PC-3 (cell line): ENCODE measurements at regions not wholly inside any gene's neighbourhood (a gene's known extent, or its start where the extent isn't known, plus 50 kb on each side); places are given as distances from the start of the nearest gene placed in this dataset.

Source experiments
- ATAC-seq: fragments of 200-7000 bp; cut with Tn5 transposase; 2 replicates; pipeline ENCODE4 v1.9.1; 2020; ENCODE audit warnings: mild to moderate bottlenecking, moderate library complexity
- BruUV-seq: library from RNA; stranded (reverse); fragments of 400-500 nt; replicated peaks from 2 replicates; lab custom pipeline; 2021; lab: Mats Ljungman, UMichigan
- CTCF ChIA-PET: fragments of 300-600 bp; sonication (Branson Sonifier 250); formaldehyde crosslinking; loops from one replicate; lab custom pipeline; 2022; ENCODE audit warnings: antibody characterized with exemption; lab: Charles Lee
- POLR2A ChIA-PET: fragments of 300-600 bp; sonication (Branson Sonifier 250); formaldehyde crosslinking; loops from one replicate; lab custom pipeline; 2022; ENCODE audit warnings: antibody characterized with exemption; ENCODE audit not compliant: unreplicated experiment; lab: Charles Lee
- DNase-seq: peaks from one replicate; pipeline ENCODE4 v3.0.0-alpha.2; 2015
- H2AFZ ChIP-seq: fragments of 300-600 bp; sonication (generic); 2 replicates; pipeline ENCODE4 v1.6.0; 2016; ENCODE audit warnings: antibody characterized with exemption, low read length
- H3F3A ChIP-seq: fragments of 300-600 bp; sonication (generic); one replicate; pipeline ENCODE4 v1.6.0; 2017; ENCODE audit warnings: antibody characterized with exemption, low read length, control low read depth, mild to moderate bottlenecking; ENCODE audit not compliant: unreplicated experiment
- H3K27ac ChIP-seq: fragments of 300-600 bp; sonication (generic); 2 replicates; pipeline ENCODE4 v1.5.1; 2016; ENCODE audit warnings: mild to moderate bottlenecking, low read length
- H3K27me3 ChIP-seq: fragments of 300-600 bp; sonication (generic); 2 replicates; pipeline ENCODE4 v1.6.1; 2016; ENCODE audit warnings: low read length, mixed read lengths
- H3K36me3 ChIP-seq: fragments of 300-600 bp; sonication (generic); 2 replicates; pipeline ENCODE4 v1.6.1; 2016; ENCODE audit warnings: low read depth, mixed run types, low read length, mixed read lengths
- H3K4me1 ChIP-seq: fragments of 300-600 bp; sonication (generic); 2 replicates; pipeline ENCODE4 v1.5.1; 2016; ENCODE audit warnings: low read length; ENCODE audit not compliant: insufficient read depth
- H3K4me2 ChIP-seq: fragments of 300-600 bp; sonication (generic); 2 replicates; pipeline ENCODE4 v1.6.0; 2016; ENCODE audit warnings: low read length
- H3K4me3 ChIP-seq: fragments of 300-600 bp; sonication (generic); 2 replicates; pipeline ENCODE4 v1.5.1; 2016; ENCODE audit warnings: mild to moderate bottlenecking, low read length, mixed read lengths
- H3K79me2 ChIP-seq: fragments of 300-600 bp; sonication (generic); 2 replicates; pipeline ENCODE4 v1.6.1; 2017; ENCODE audit warnings: low read length, mixed read lengths
- H3K9ac ChIP-seq: fragments of 300-600 bp; sonication (generic); 2 replicates; pipeline ENCODE4 v1.6.0; 2016; ENCODE audit warnings: mild to moderate bottlenecking, low read length
- H3K9me2 ChIP-seq: fragments of 300-600 bp; sonication (generic); replicated peaks from 2 replicates; pipeline ENCODE4 v1.6.1; 2016; ENCODE audit warnings: mixed run types, low read length, mixed read lengths
- H3K9me3 ChIP-seq: fragments of 300-600 bp; sonication (generic); 2 replicates; pipeline ENCODE4 v1.6.1; 2016; ENCODE audit warnings: low read length, mixed read lengths
- H4K20me1 ChIP-seq: fragments of 300-600 bp; sonication (generic); 2 replicates; pipeline ENCODE4 v1.6.1; 2016; ENCODE audit warnings: low read length, mixed read lengths
- EZH2 ChIP-seq: fragments of 300-600 bp; sonication (generic); IDR thresholded peaks from one replicate; pipeline ENCODE4 v1.6.1; 2017; ENCODE audit warnings: antibody characterized with exemption, mild to moderate bottlenecking, low read length; ENCODE audit not compliant: unreplicated experiment
- EZH2phosphoT487 ChIP-seq: fragments of 300-600 bp; sonication (generic); IDR thresholded peaks from 2 replicates; pipeline ENCODE4 v1.6.1; 2018; ENCODE audit warnings: mild to moderate bottlenecking, antibody characterized with exemption, low read length, borderline replicate concordance
- intact Hi-C: fragments of 100-400 bp; cut with micrococcal nuclease; formaldehyde crosslinking; loops from 2 replicates; pipeline ENCODE4 v1.9.0; 2023
- TF ChIP-seq, protein P1 (sequence below): fragments of 300-600 bp; sonication (generic); conservative IDR thresholded peaks from 2 replicates; pipeline ENCODE4 v1.5.1; 2017; ENCODE audit warnings: antibody characterized with exemption, low read depth, mild to moderate bottlenecking, low read length

- H3K4me3 ChIP-seq: no peak overlapping the region
- no peak overlapping the region for H3K4me2 ChIP-seq
- CTCF ChIA-PET: no interaction called here
- no peak overlapping the region for H3K9ac ChIP-seq
- DNase-seq (no peak), ATAC-seq (no peak)
- BruUV-seq: no TSS peak
- intact Hi-C loops: no loop called here
- no peaks in the 10 kb centered on the region for H3K4me1 ChIP-seq
- no peak overlapping the region for H3K27ac ChIP-seq
- no peak overlapping the region for H2AFZ ChIP-seq
- H3K79me2 ChIP-seq: no peaks in the 10 kb centered on the region
- no peaks in the 10 kb centered on the region for H3F3A ChIP-seq
- H3K27me3 ChIP-seq: no peaks in the 10 kb centered on the region
- POLR2A ChIA-PET: no interaction called here
- no peaks in the 10 kb centered on the region for H3K36me3 ChIP-seq
- TF ChIP-seq EZH2phosphoT487 (no peak), EZH2 (no peak)
- TF ChIP-seq, protein P1, sequence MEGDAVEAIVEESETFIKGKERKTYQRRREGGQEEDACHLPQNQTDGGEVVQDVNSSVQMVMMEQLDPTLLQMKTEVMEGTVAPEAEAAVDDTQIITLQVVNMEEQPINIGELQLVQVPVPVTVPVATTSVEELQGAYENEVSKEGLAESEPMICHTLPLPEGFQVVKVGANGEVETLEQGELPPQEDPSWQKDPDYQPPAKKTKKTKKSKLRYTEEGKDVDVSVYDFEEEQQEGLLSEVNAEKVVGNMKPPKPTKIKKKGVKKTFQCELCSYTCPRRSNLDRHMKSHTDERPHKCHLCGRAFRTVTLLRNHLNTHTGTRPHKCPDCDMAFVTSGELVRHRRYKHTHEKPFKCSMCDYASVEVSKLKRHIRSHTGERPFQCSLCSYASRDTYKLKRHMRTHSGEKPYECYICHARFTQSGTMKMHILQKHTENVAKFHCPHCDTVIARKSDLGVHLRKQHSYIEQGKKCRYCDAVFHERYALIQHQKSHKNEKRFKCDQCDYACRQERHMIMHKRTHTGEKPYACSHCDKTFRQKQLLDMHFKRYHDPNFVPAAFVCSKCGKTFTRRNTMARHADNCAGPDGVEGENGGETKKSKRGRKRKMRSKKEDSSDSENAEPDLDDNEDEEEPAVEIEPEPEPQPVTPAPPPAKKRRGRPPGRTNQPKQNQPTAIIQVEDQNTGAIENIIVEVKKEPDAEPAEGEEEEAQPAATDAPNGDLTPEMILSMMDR: no peak
- no peaks in the 10 kb centered on the region for H4K20me1 ChIP-seq
- no peaks in the 10 kb centered on the region for H3K9me3 ChIP-seq
- H3K9me2 ChIP-seq: no peaks in the 10 kb centered on the region
Observed at GRCh38 chr6:11283629-11284028, 51.2 kb upstream of the NEDD9 start.

GRCh38 chr6:11282875-11283274 is 50.4 kb upstream of the NEDD9 start:
- Histone ChIP-seq H3K4me1 (peaks cover 4% of the 10 kb centered on the region), H2AFZ (no peak overlapping the region), H3K79me2 (no peaks in the 10 kb centered on the region), H4K20me1 (no peaks in the 10 kb centered on the region), H3K27me3 (no peaks in the 10 kb centered on the region), H3K4me3 (no peak overlapping the region), H3K9ac (no peak overlapping the region), H3K36me3 (no peaks in the 10 kb centered on the region), H3F3A (no peaks in the 10 kb centered on the region), H3K4me2 (no peak overlapping the region), H3K9me3 (no peaks in the 10 kb centered on the region), H3K27ac (no peak overlapping the region), H3K9me2 (no peaks in the 10 kb centered on the region)
- no TSS peak for BruUV-seq
- ChIA-PET POLR2A (no interaction called here), CTCF (no interaction called here)
- ATAC-seq: no peak
- intact Hi-C loops: no loop called here
- TF ChIP-seq EZH2phosphoT487 (no peak), EZH2 (no peak)
- TF ChIP-seq, protein P1: no peak
- no peak for DNase-seq
